ENCODE measurements at regions not wholly inside any gene's neighbourhood (a gene's known extent, or its start where the extent isn't known, plus 50 kb on each side); places are given as distances from the start of the nearest gene placed in this dataset.

- Histone ChIP-seq H3K9ac (ENCODE audit: low read length) (no peak overlapping the region), H3K4me2 (ENCODE audit: low read length) (no peak overlapping the region), H2AFZ (ENCODE audit: low read length) (no peak overlapping the region), H3F3A (ENCODE audit: insufficient read depth, low read length) (no peaks in the 10 kb centered on the region), H3K9me2 (ENCODE audit: low read depth, low read length) (no peaks in the 10 kb centered on the region), H3K27me3 (ENCODE audit: insufficient read depth, low read length) (no peaks in the 10 kb centered on the region), H4K20me1 (ENCODE audit: insufficient read depth, low read length) (no peaks in the 10 kb centered on the region), H3K79me2 (ENCODE audit: insufficient read depth, low read length) (no peaks in the 10 kb centered on the region), H3K4me1 (ENCODE audit: insufficient read depth, low read length, severe bottlenecking) (no peaks in the 10 kb centered on the region), H3K27ac (ENCODE audit: low read depth, low read length, poor library complexity, severe bottlenecking) (no peak overlapping the region), H3K4me3 (ENCODE audit: low read depth, low read length, poor library complexity, severe bottlenecking) (no peak overlapping the region), H3K36me3 (ENCODE audit: insufficient read depth, low read length) (no peaks in the 10 kb centered on the region), H3K9me3 (ENCODE audit: low read length) (no peaks in the 10 kb centered on the region)
- TF ChIP-seq EZH2 (IDR thresholded peaks at IDR 0.05; ENCODE audit: borderline replicate concordance, low read length) = no peak
- TF ChIP-seq, protein P1, sequence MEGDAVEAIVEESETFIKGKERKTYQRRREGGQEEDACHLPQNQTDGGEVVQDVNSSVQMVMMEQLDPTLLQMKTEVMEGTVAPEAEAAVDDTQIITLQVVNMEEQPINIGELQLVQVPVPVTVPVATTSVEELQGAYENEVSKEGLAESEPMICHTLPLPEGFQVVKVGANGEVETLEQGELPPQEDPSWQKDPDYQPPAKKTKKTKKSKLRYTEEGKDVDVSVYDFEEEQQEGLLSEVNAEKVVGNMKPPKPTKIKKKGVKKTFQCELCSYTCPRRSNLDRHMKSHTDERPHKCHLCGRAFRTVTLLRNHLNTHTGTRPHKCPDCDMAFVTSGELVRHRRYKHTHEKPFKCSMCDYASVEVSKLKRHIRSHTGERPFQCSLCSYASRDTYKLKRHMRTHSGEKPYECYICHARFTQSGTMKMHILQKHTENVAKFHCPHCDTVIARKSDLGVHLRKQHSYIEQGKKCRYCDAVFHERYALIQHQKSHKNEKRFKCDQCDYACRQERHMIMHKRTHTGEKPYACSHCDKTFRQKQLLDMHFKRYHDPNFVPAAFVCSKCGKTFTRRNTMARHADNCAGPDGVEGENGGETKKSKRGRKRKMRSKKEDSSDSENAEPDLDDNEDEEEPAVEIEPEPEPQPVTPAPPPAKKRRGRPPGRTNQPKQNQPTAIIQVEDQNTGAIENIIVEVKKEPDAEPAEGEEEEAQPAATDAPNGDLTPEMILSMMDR (IDR thresholded peaks at IDR 0.05; ENCODE audit: low read length) = no peak
These were observed 53.7 kb upstream of the NKX1-1 start for GRCh38 chr4:1459722-1460511.

GRCh38 chr4:1459081-1459721 lies 53.0 kb upstream of the NKX1-1 start:
- Histone ChIP-seq H3K79me2 (ENCODE audit: insufficient read depth, low read length) (no peaks in the 10 kb centered on the region), H4K20me1 (ENCODE audit: insufficient read depth, low read length) (no peaks in the 10 kb centered on the region), H3F3A (ENCODE audit: insufficient read depth, low read length) (no peaks in the 10 kb centered on the region), H3K9me3 (ENCODE audit: low read length) (no peaks in the 10 kb centered on the region), H3K4me3 (ENCODE audit: low read depth, low read length, poor library complexity, severe bottlenecking) (no peak overlapping the region), H3K36me3 (ENCODE audit: insufficient read depth, low read length) (no peaks in the 10 kb centered on the region), H3K9ac (ENCODE audit: low read length) (no peak overlapping the region), H3K27ac (ENCODE audit: low read depth, low read length, poor library complexity, severe bottlenecking) (no peak overlapping the region), H3K9me2 (ENCODE audit: low read depth, low read length) (no peaks in the 10 kb centered on the region), H3K4me1 (ENCODE audit: insufficient read depth, low read length, severe bottlenecking) (no peaks in the 10 kb centered on the region), H3K27me3 (ENCODE audit: insufficient read depth, low read length) (no peaks in the 10 kb centered on the region), H2AFZ (ENCODE audit: low read length) (no peak overlapping the region), H3K4me2 (ENCODE audit: low read length) (no peak overlapping the region)
- no peak for TF ChIP-seq EZH2 (IDR thresholded peaks at IDR 0.05; ENCODE audit: borderline replicate concordance, low read length)
- TF ChIP-seq, protein P1 (IDR thresholded peaks at IDR 0.05; ENCODE audit: low read length) = no peak

GRCh38 chr4:1458581-1458980 lies 52.3 kb upstream of the NKX1-1 start:
- H3K4me2 ChIP-seq (ENCODE audit: low read length) = no peak overlapping the region
- no peaks in the 10 kb centered on the region for H3K4me1 ChIP-seq (ENCODE audit: insufficient read depth, low read length, severe bottlenecking)
- H3K4me3 ChIP-seq (ENCODE audit: low read depth, low read length, poor library complexity, severe bottlenecking) = no peak overlapping the region
- H3K79me2 ChIP-seq (ENCODE audit: insufficient read depth, low read length) = no peaks in the 10 kb centered on the region
- no peaks in the 10 kb centered on the region for H3K9me3 ChIP-seq (ENCODE audit: low read length)
- H3F3A ChIP-seq (ENCODE audit: insufficient read depth, low read length) = no peaks in the 10 kb centered on the region
- no peak overlapping the region for H3K27ac ChIP-seq (ENCODE audit: low read depth, low read length, poor library complexity, severe bottlenecking)
- TF ChIP-seq, protein P1 (IDR thresholded peaks at IDR 0.05; ENCODE audit: low read length) = no peak
- TF ChIP-seq EZH2 (IDR thresholded peaks at IDR 0.05; ENCODE audit: borderline replicate concordance, low read length) = no peak
- no peaks in the 10 kb centered on the region for H3K27me3 ChIP-seq (ENCODE audit: insufficient read depth, low read length)
- no peak overlapping the region for H2AFZ ChIP-seq (ENCODE audit: low read length)
- no peaks in the 10 kb centered on the region for H3K9me2 ChIP-seq (ENCODE audit: low read depth, low read length)
- H4K20me1 ChIP-seq (ENCODE audit: insufficient read depth, low read length) = no peaks in the 10 kb centered on the region
- H3K9ac ChIP-seq (ENCODE audit: low read length) = no peak overlapping the region
- no peaks in the 10 kb centered on the region for H3K36me3 ChIP-seq (ENCODE audit: insufficient read depth, low read length)
